ENCODE measurements at regions not wholly inside any gene's neighbourhood (a gene's known extent, or its start where the extent isn't known, plus 50 kb on each side); places are given as distances from the start of the nearest gene placed in this dataset.

GRCh38 chr5:96026406-96027041 is 64.9 kb upstream of the ELL2 start:
- TF ChIP-seq CTCF (IDR thresholded peaks at IDR 0.05) (no peak), ZFX (IDR thresholded peaks at IDR 0.05; ENCODE audit: borderline replicate concordance) (no peak)
